HG03442 (cell line): ENCODE measurements at regions not wholly inside any gene's neighbourhood (a gene's known extent, or its start where the extent isn't known, plus 50 kb on each side); places are given as distances from the start of the nearest gene placed in this dataset.

Experiments used
- ATAC-seq: cut with Tn5 transposase; IDR thresholded peaks from one replicate; pipeline ENCODE4 v1.9.1; 2021; ENCODE audit warnings: mild to moderate bottlenecking, moderate library complexity; ENCODE audit not compliant: unreplicated experiment

- ATAC-seq, result no peak
These were observed 207.9 kb upstream of the RGMA start for GRCh38 chr15:93296759-93297500.

GRCh38 chr15:93294896-93295295 is 205.9 kb upstream of the RGMA start:
- no peak for ATAC-seq

- ATAC-seq, result no peak
These were observed 205.1 kb upstream of the RGMA start for GRCh38 chr15:93294066-93294465.

GRCh38 chr15:93291380-93291779 is 202.4 kb upstream of the RGMA start:
- no peak for ATAC-seq

- ATAC-seq, result no peak
These were observed 201.6 kb upstream of the RGMA start for GRCh38 chr15:93290618-93290946.

- no peak for ATAC-seq
These were observed 201.1 kb upstream of the RGMA start for GRCh38 chr15:93289941-93290617.

GRCh38 chr15:93288728-93289294 is 199.8 kb upstream of the RGMA start:
- no peak for ATAC-seq

GRCh38 chr15:93286446-93286845 is 197.4 kb upstream of the RGMA start:
- ATAC-seq, result no peak

- ATAC-seq, result no peak
These were observed 194.8 kb upstream of the RGMA start for GRCh38 chr15:93283854-93284253.

GRCh38 chr15:93282808-93283207 is 193.8 kb upstream of the RGMA start:
- no peak for ATAC-seq

GRCh38 chr15:93278783-93279182 is 189.8 kb upstream of the RGMA start:
- no peak for ATAC-seq

- ATAC-seq, result no peak
These were observed 189.0 kb upstream of the RGMA start for GRCh38 chr15:93278006-93278405.

GRCh38 chr15:93274257-93274656 is 185.2 kb upstream of the RGMA start:
- ATAC-seq, result no peak

- no peak for ATAC-seq
These were observed 182.9 kb upstream of the RGMA start for GRCh38 chr15:93271871-93272270.

- ATAC-seq, result no peak
These were observed 182.0 kb upstream of the RGMA start for GRCh38 chr15:93270937-93271467.

- no peak for ATAC-seq
These were observed 179.1 kb upstream of the RGMA start for GRCh38 chr15:93268066-93268465.

GRCh38 chr15:93266291-93266690 is 177.3 kb upstream of the RGMA start:
- no peak for ATAC-seq

GRCh38 chr15:93265111-93265556 is 176.1 kb upstream of the RGMA start:
- ATAC-seq, result no peak

GRCh38 chr15:93261845-93262244 is 172.8 kb upstream of the RGMA start:
- ATAC-seq, result no peak

GRCh38 chr15:93257920-93258319 is 168.9 kb upstream of the RGMA start:
- ATAC-seq, result no peak

GRCh38 chr15:93253681-93254080 is 164.7 kb upstream of the RGMA start:
- ATAC-seq, result no peak

GRCh38 chr15:93252780-93253179 is 163.8 kb upstream of the RGMA start:
- ATAC-seq, result no peak
